ENCODE measurements at regions not wholly inside any gene's neighbourhood (a gene's known extent, or its start where the extent isn't known, plus 50 kb on each side); places are given as distances from the start of the nearest gene placed in this dataset.
"Not testable (repeated sequence)": the region's sequence is repeated elsewhere in the genome, so short reads cannot be mapped to it uniquely, and the experiment has no call there.

DNA sequence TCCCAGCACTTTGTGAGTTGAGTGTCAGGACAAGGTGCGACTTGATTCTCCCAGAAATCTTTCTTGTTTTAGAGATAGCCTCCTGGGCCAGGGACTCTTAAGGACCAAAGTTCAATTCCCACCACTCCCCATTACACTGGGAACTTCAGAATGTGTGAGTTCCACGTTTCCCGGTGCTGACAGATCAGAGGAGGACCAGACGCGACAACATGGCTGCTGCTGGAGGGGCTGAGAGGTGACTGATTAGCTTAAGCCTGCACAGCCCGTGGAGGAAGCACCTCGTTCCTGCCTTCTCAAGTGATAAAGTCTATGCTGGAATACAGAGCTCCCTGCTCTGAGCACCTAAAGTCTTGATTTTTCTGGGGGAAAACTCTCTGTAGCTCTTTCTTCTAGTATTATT is 175.2 kb upstream of the FERMT1 start:
- no peaks in the 10 kb centered on the region for H3K4me1 ChIP-seq (ENCODE audit: control insufficient read depth, insufficient read depth, low read length)
- H3K36me3 ChIP-seq (ENCODE audit: control insufficient read depth, insufficient read depth, low read length): no peaks in the 10 kb centered on the region
- no peaks in the 10 kb centered on the region for H3K9me3 ChIP-seq (ENCODE audit: control insufficient read depth, low read length)
- H3K4me3 ChIP-seq (ENCODE audit: low read length): no peak overlapping the region
- no peaks in the 10 kb centered on the region for H3K27me3 ChIP-seq (ENCODE audit: control insufficient read depth, insufficient read depth, low read length)
- no peak overlapping the region for H3K9ac ChIP-seq (ENCODE audit: low read length)

DNA sequence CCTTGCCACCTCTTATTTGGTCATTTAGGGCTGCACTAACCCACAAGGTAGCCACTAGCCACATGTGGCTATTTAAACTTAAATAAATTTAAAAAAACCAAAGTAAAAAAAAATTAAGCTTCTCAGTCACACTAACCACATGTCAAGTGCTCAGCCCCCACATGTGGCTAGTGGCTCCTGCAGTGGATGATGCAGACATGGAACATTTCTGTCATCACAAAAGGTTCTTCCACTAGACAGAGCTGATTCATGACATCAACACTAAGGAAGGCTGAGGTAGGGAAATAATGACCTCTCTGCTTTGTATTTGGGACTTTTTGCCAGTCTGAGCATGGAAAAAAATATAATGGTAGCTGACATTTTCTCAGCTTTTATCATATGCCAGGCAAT is 173.0 kb upstream of the FERMT1 start:
- no peak overlapping the region for H3K9ac ChIP-seq (ENCODE audit: low read length)
- H3K27me3 ChIP-seq (ENCODE audit: control insufficient read depth, insufficient read depth, low read length): no peaks in the 10 kb centered on the region
- H3K4me1 ChIP-seq (ENCODE audit: control insufficient read depth, insufficient read depth, low read length): no peaks in the 10 kb centered on the region
- H3K9me3 ChIP-seq (ENCODE audit: control insufficient read depth, low read length): no peaks in the 10 kb centered on the region
- H3K4me3 ChIP-seq (ENCODE audit: low read length): no peak overlapping the region
- no peaks in the 10 kb centered on the region for H3K36me3 ChIP-seq (ENCODE audit: control insufficient read depth, insufficient read depth, low read length)

DNA sequence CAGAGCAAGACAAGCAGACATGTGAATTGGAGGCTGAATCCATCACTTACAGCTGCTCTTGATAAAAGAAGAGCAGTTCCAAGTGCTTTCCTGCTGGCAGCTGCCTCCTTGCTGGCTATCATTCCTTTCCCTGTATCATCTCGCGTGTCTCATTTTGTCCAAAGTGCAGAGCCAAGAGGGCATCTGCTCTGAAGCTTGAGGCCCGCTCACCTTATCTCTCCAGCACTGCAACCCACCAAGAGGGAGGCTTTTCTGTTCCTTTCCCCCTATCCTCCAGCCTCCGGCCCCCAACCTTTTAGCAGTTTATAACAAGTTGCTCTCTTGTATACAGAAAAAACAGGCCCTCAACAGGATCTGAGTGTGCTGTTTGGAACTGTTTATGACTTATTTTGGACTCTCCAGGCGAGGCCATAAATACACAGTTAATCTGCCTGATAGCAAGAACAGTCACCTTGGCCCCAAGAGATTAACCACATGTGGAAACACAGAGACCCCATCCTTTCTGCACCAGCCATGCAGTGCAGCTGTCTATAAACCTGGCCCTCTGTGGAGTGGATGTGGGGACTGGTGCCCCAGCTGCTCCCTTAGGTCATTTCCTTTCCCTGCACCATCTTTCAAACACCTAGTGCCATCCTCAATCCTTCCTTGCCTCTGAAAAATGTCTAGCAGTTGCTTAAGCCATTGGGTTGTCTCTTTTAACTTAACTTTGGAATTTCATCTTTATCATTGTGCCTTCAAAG is 172.5 kb upstream of the FERMT1 start:
- no peaks in the 10 kb centered on the region for H3K9me3 ChIP-seq (ENCODE audit: control insufficient read depth, low read length)
- H3K4me1 ChIP-seq (ENCODE audit: control insufficient read depth, insufficient read depth, low read length): no peaks in the 10 kb centered on the region
- H3K9ac ChIP-seq (ENCODE audit: low read length): no peak overlapping the region
- H3K36me3 ChIP-seq (ENCODE audit: control insufficient read depth, insufficient read depth, low read length): no peaks in the 10 kb centered on the region
- no peaks in the 10 kb centered on the region for H3K27me3 ChIP-seq (ENCODE audit: control insufficient read depth, insufficient read depth, low read length)
- no peak overlapping the region for H3K4me3 ChIP-seq (ENCODE audit: low read length)

DNA sequence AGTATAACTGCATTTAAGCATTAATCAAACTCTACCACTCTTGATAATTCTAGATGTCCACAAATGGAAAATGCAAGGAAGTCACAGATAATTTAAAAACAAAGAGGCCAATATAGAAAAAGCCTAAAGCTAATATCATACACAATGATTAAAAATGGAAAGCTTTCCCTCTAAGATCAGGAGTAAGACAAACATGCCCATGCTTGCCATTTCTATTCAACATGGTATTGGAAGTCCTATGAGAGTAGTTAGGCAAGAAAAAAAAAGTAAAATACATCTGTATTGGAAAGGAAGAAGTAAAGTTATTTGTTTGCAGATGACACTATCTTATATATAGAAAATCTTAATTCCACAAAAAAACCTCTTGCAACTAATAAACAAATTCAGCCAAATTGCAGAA is 164.6 kb upstream of the FERMT1 start:
- no peaks in the 10 kb centered on the region for H3K9me3 ChIP-seq (ENCODE audit: control insufficient read depth, low read length)
- H3K4me3 ChIP-seq (ENCODE audit: low read length): no peak overlapping the region
- H3K27me3 ChIP-seq (ENCODE audit: control insufficient read depth, insufficient read depth, low read length): no peaks in the 10 kb centered on the region
- H3K9ac ChIP-seq (ENCODE audit: low read length): no peak overlapping the region
- H3K36me3 ChIP-seq (ENCODE audit: control insufficient read depth, insufficient read depth, low read length): no peaks in the 10 kb centered on the region
- no peaks in the 10 kb centered on the region for H3K4me1 ChIP-seq (ENCODE audit: control insufficient read depth, insufficient read depth, low read length)

DNA sequence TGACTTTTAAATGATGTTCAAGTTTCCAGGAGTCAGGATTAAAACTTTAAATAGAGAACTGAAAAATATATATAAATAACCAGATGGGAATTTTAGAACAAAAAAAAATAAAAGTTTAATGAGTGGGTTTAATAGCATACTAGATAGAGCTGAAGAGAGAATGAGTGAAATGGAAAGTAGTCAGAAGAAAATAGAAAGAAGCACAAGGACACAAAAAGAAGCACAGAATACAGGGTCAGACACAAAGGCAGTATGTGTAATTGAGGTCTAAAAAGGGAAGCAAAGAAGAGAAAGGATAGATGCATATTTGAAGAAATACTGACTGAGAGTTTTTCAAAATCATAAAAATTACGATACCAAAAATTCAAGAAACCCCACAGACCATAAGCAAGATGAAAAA is 159.8 kb upstream of the FERMT1 start:
- no peaks in the 10 kb centered on the region for H3K36me3 ChIP-seq (ENCODE audit: control insufficient read depth, insufficient read depth, low read length)
- no peaks in the 10 kb centered on the region for H3K27me3 ChIP-seq (ENCODE audit: control insufficient read depth, insufficient read depth, low read length)
- no peak overlapping the region for H3K4me3 ChIP-seq (ENCODE audit: low read length)
- H3K9me3 ChIP-seq (ENCODE audit: control insufficient read depth, low read length): no peaks in the 10 kb centered on the region
- no peak overlapping the region for H3K9ac ChIP-seq (ENCODE audit: low read length)
- no peaks in the 10 kb centered on the region for H3K4me1 ChIP-seq (ENCODE audit: control insufficient read depth, insufficient read depth, low read length)

DNA sequence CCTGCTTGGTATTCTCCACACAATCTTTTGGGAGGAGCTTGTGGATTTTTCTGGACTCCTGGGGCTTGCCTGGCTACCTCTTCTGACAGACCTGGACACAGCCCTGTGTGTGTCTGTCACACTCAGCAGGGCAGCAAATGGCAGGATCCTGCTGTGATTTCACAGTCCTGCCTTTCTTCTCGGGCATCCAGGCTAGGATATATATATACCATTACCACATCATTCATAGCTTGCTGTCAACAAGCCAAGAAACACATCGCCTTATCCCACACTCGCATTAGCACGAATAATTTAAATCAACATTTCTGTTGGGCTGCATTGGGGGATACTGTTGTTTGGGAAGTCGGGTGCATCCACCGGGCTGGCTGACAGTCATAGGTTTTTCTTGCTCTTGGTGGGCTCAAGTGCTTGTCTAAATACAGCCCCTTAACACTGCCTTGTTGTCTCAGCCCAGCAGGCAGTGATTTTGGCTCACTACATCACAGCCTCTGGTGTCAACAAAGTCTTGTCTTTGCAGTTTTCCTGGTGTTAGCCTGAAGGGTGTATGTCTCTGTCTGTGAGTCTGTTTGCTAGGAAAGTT is 154.9 kb upstream of the FERMT1 start:
- no peaks in the 10 kb centered on the region for H3K9me3 ChIP-seq (ENCODE audit: control insufficient read depth, low read length)
- H3K9ac ChIP-seq (ENCODE audit: low read length): no peak overlapping the region
- no peak overlapping the region for H3K4me3 ChIP-seq (ENCODE audit: low read length)
- H3K27me3 ChIP-seq (ENCODE audit: control insufficient read depth, insufficient read depth, low read length): no peaks in the 10 kb centered on the region
- no peaks in the 10 kb centered on the region for H3K4me1 ChIP-seq (ENCODE audit: control insufficient read depth, insufficient read depth, low read length)
- no peaks in the 10 kb centered on the region for H3K36me3 ChIP-seq (ENCODE audit: control insufficient read depth, insufficient read depth, low read length)

DNA sequence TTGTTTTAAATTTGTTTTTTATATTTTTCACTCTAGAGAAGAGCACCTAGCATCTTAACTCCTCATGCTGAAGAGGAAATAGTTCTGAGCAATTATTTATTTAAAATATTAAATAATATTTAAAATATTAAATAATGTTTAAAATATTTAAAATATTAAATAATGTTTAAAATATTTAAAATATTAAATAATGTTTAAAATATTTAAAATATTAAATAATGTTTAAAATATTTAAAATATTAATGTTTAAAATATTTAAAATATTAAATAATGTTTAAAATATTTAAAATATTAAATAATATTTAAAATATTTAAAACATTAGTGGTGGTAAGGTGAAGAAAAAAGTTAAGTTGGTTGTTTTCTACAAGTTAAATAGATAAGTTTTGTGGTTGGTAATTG is 147.6 kb upstream of the FERMT1 start:
- not testable (repeated sequence) for H3K9me3 ChIP-seq (ENCODE audit: control insufficient read depth, low read length); H3K9ac ChIP-seq (ENCODE audit: low read length); H3K4me1 ChIP-seq (ENCODE audit: control insufficient read depth, insufficient read depth, low read length); H3K36me3 ChIP-seq (ENCODE audit: control insufficient read depth, insufficient read depth, low read length); H3K4me3 ChIP-seq (ENCODE audit: low read length); H3K27me3 ChIP-seq (ENCODE audit: control insufficient read depth, insufficient read depth, low read length)

DNA sequence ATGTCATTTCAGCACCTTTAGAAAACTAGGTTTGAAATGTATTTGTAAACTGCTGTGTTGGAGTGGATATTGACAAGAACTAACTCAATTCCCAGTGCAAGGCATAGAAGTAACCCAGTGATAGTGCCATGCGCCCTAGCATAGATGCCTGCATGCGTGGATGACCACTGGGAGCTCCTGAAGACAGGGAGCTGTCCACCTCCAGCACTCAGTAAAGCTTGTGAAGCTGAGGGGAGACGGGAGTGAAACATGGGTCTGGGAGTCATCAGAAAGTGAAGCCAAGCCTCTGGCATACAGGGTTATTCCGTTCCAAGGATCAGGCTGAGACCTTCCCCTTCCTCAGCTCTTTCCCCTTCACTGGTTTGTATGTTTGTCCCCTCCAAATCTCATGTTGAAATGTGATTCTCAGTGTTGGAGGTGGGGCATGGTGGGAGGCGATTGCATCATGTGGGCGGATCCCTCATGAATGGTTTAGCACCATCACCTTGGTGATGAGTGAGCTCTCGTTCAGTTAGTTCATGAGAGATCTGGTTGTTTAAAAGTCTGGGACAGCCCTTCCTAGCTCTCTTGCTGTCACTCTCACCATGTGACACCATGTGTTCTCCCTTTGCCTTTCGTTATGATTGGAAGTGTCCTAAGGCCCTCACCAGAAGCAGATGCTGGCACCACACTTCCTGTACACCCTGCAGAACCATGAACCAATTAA is 146.5 kb upstream of the FERMT1 start:
- Histone ChIP-seq H3K36me3 (ENCODE audit: control insufficient read depth, insufficient read depth, low read length) (no peaks in the 10 kb centered on the region), H3K4me3 (ENCODE audit: low read length) (no peak overlapping the region), H3K4me1 (ENCODE audit: control insufficient read depth, insufficient read depth, low read length) (peaks cover 5% of the 10 kb centered on the region), H3K9ac (ENCODE audit: low read length) (no peak overlapping the region), H3K9me3 (ENCODE audit: control insufficient read depth, low read length) (no peaks in the 10 kb centered on the region), H3K27me3 (ENCODE audit: control insufficient read depth, insufficient read depth, low read length) (no peaks in the 10 kb centered on the region)

DNA sequence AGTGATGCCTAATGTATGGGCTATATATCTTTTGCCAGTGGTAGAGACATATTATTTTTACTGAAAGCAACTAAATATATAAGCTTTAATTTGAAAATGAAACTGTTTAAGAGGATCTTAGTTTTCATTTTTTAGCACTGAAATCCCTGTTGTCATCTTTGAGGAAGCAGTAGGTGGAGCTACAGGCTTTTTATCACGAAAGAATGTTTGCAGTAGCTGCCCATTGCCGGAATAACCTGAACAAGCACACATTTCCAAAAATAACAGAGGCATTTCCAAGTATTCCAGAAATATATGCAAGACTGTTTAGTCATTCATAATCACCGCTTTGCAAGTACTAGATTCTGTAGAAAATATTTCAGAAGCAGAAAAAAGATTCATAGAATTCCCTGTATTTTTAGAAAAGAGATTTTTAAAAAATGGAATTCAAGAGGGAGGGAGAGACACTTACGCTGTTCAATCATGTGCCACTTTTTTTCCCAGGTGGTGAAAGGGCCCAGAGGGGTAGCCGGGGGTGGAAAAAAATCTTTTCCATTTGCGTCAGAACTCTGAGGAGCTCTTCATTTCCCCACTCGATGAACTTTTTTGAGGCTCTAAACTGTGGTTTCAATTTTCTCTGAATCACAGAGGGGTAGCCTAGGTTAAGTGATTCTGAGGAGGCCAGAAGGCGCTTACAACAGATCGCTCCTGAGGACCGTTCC is 142.5 kb upstream of the FERMT1 start:
- Histone ChIP-seq H3K27me3 (ENCODE audit: control insufficient read depth, insufficient read depth, low read length) (no peaks in the 10 kb centered on the region), H3K9ac (ENCODE audit: low read length) (no peak overlapping the region), H3K36me3 (ENCODE audit: control insufficient read depth, insufficient read depth, low read length) (no peaks in the 10 kb centered on the region), H3K9me3 (ENCODE audit: control insufficient read depth, low read length) (no peaks in the 10 kb centered on the region), H3K4me1 (ENCODE audit: control insufficient read depth, insufficient read depth, low read length) (peaks cover 5% of the 10 kb centered on the region), H3K4me3 (ENCODE audit: low read length) (no peak overlapping the region)

DNA sequence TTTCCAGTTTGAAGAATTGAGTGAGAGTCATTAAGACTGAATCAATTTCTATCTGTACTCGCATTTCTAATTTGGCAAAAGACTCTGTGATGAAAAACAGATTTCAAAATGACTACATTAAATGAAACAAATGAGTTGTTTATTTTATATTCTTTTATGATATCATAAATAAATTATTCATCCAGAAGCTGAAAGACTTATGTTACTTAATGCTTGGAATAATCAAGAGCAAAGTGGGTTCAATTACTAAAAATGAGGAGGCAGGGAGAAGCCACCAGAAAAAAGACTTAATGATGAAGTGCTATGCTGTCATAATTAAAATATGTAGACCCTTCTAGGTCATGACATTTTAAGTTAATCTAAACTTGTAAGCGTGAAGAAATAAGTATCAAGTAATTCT is 130.6 kb upstream of the FERMT1 start:
- H3K9me3 ChIP-seq (ENCODE audit: control insufficient read depth, low read length): no peaks in the 10 kb centered on the region
- H3K9ac ChIP-seq (ENCODE audit: low read length): no peak overlapping the region
- H3K36me3 ChIP-seq (ENCODE audit: control insufficient read depth, insufficient read depth, low read length): no peaks in the 10 kb centered on the region
- H3K4me3 ChIP-seq (ENCODE audit: low read length): no peak overlapping the region
- H3K4me1 ChIP-seq (ENCODE audit: control insufficient read depth, insufficient read depth, low read length): no peaks in the 10 kb centered on the region
- no peaks in the 10 kb centered on the region for H3K27me3 ChIP-seq (ENCODE audit: control insufficient read depth, insufficient read depth, low read length)

DNA sequence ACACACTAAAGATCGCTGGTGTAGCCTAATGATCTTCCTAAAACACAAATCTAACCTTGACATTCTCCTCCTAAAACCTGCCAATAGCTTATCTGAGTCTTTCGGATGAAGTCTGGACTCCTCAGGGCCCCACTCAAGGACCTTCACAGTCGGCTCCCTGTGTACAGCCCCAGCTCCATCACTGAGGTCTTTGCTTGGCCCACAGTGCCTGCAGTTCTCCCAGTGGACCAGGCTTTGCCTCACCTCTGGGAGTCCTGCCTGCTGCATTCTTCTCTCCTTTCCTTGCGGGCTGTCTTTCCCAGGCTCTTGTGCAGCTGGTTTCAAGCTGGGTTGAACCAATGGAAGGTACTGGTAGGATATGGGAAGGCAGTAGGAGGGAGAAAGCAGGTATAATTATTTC is 122.6 kb upstream of the FERMT1 start:
- Histone ChIP-seq H3K9ac (ENCODE audit: low read length) (no peak overlapping the region), H3K4me1 (ENCODE audit: control insufficient read depth, insufficient read depth, low read length) (no peaks in the 10 kb centered on the region), H3K36me3 (ENCODE audit: control insufficient read depth, insufficient read depth, low read length) (no peaks in the 10 kb centered on the region), H3K4me3 (ENCODE audit: low read length) (no peak overlapping the region), H3K9me3 (ENCODE audit: control insufficient read depth, low read length) (no peaks in the 10 kb centered on the region), H3K27me3 (ENCODE audit: control insufficient read depth, insufficient read depth, low read length) (no peaks in the 10 kb centered on the region)

DNA sequence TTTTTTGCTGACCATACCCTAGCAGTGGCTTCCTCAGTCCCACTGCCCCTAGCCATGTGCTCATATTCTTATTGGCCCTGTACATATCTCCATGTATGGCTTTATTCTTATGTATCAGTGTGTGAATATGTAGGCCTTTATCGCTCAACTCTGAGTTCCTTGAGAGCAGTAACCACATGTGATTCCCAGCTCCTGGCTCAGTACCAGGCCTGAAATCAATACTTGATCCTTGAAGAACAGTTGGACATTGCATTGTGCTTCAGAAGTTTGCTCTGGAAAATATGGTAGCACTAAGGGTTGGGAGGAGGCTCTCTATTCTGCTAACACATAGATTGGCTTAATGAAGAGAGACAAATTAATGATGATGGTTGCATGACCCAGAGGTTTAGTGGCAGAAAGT is 118.8 kb upstream of the FERMT1 start:
- no peaks in the 10 kb centered on the region for H3K36me3 ChIP-seq (ENCODE audit: control insufficient read depth, insufficient read depth, low read length)
- no peak overlapping the region for H3K9ac ChIP-seq (ENCODE audit: low read length)
- H3K4me3 ChIP-seq (ENCODE audit: low read length): no peak overlapping the region
- no peaks in the 10 kb centered on the region for H3K9me3 ChIP-seq (ENCODE audit: control insufficient read depth, low read length)
- no peaks in the 10 kb centered on the region for H3K4me1 ChIP-seq (ENCODE audit: control insufficient read depth, insufficient read depth, low read length)
- H3K27me3 ChIP-seq (ENCODE audit: control insufficient read depth, insufficient read depth, low read length): no peaks in the 10 kb centered on the region

All from mucosa of stomach (tissue), 1 donor.